HepG2 (cell line): ENCODE measurements at regions not wholly inside any gene's neighbourhood (a gene's known extent, or its start where the extent isn't known, plus 50 kb on each side); places are given as distances from the start of the nearest gene placed in this dataset.

Experiments used
- REXO4 ChIP-seq: sonication (generic); formaldehyde crosslinking; IDR thresholded peaks from 2 replicates; pipeline ENCODE4 v1.8.0; 2022; ENCODE audit warnings: missing genetic modification reagents, mild to moderate bottlenecking, borderline replicate concordance
- ZNF121 ChIP-seq: sonication (generic); formaldehyde crosslinking; IDR thresholded peaks from 2 replicates; pipeline ENCODE4 v1.5.0; 2020; ENCODE audit warnings: mild to moderate bottlenecking, missing genetic modification reagents
- ZNF383 ChIP-seq: sonication (generic); formaldehyde crosslinking; IDR thresholded peaks from 2 replicates; pipeline ENCODE4 v1.4.0; 2020; ENCODE audit warnings: missing genetic modification reagents, mild to moderate bottlenecking, borderline replicate concordance
- ZSCAN31 ChIP-seq: sonication (generic); formaldehyde crosslinking; IDR thresholded peaks from 2 replicates; pipeline ENCODE4 v1.5.0; 2020; ENCODE audit warnings: low read depth, mild to moderate bottlenecking, missing genetic modification reagents
- TF ChIP-seq, protein P1 (sequence below): sonication (generic); formaldehyde crosslinking; IDR thresholded peaks from 2 replicates; pipeline ENCODE4 v1.5.1; 2020; ENCODE audit warnings: missing genetic modification reagents, mild to moderate bottlenecking, borderline replicate concordance
- TF ChIP-seq, protein P2 (sequence below): sonication (generic); formaldehyde crosslinking; IDR thresholded peaks from 2 replicates; pipeline ENCODE4 v1.4.0; 2020; ENCODE audit warnings: mild to moderate bottlenecking, low read depth, missing genetic modification reagents
- TF ChIP-seq, protein P3 (sequence below), 2 experiments: sonication (generic) in 1 of 2; formaldehyde crosslinking in 1 of 2; IDR thresholded peaks; 2 replicates each; pipeline versions ENCODE4 v1.4.0 to v1.6.1; 2016 to 2020; ENCODE audit warnings: borderline replicate concordance in 1 of 2, low read depth in 1 of 2, mild to moderate bottlenecking in 1 of 2, missing genetic modification reagents in 1 of 2
- TF ChIP-seq, protein P4 (sequence below): sonication (generic); formaldehyde crosslinking; IDR thresholded peaks from 2 replicates; pipeline ENCODE4 v1.4.0; 2020; ENCODE audit warnings: missing genetic modification reagents, borderline replicate concordance

DNA sequence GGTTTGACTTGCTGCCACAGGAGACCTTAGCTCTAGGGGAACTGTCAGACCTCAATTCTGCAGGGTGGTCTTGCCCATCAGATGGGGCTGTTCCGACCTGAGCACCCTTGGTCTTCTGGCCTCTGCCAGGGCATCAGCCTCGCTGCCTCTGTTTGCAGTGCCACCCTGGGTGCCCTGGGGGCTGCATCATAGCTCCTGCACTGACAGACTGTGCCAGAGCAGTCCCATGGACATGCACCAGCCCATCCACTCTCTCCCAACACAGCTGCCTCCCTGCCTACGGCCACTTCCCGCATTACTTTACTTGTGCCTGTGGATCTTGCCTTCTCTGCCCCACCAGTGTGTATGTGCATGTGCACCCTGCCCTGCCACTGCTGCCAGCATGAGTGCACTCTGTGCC, 884.7 kb upstream of the ARRDC3 start (continued):
- TF ChIP-seq REXO4 (CRISPR knock-in tag): no peak
- TF ChIP-seq, protein P1, sequence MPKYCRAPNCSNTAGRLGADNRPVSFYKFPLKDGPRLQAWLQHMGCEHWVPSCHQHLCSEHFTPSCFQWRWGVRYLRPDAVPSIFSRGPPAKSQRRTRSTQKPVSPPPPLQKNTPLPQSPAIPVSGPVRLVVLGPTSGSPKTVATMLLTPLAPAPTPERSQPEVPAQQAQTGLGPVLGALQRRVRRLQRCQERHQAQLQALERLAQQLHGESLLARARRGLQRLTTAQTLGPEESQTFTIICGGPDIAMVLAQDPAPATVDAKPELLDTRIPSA (CRISPR knock-in tag): no peak
- TF ChIP-seq ZNF121 (CRISPR knock-in tag): no peak
- TF ChIP-seq, protein P2, sequence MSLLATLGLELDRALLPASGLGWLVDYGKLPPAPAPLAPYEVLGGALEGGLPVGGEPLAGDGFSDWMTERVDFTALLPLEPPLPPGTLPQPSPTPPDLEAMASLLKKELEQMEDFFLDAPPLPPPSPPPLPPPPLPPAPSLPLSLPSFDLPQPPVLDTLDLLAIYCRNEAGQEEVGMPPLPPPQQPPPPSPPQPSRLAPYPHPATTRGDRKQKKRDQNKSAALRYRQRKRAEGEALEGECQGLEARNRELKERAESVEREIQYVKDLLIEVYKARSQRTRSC (CRISPR knock-in tag): no peak
- no peak for TF ChIP-seq ZNF383 (CRISPR knock-in tag)
- TF ChIP-seq, protein P3, sequence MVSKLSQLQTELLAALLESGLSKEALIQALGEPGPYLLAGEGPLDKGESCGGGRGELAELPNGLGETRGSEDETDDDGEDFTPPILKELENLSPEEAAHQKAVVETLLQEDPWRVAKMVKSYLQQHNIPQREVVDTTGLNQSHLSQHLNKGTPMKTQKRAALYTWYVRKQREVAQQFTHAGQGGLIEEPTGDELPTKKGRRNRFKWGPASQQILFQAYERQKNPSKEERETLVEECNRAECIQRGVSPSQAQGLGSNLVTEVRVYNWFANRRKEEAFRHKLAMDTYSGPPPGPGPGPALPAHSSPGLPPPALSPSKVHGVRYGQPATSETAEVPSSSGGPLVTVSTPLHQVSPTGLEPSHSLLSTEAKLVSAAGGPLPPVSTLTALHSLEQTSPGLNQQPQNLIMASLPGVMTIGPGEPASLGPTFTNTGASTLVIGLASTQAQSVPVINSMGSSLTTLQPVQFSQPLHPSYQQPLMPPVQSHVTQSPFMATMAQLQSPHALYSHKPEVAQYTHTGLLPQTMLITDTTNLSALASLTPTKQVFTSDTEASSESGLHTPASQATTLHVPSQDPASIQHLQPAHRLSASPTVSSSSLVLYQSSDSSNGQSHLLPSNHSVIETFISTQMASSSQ (IDR thresholded peaks at IDR 0.05; ENCODE audit: low read depth): no peak
- TF ChIP-seq, protein P3 (CRISPR knock-in tag; IDR thresholded peaks at IDR 0.05; ENCODE audit: borderline replicate concordance): no peak
- TF ChIP-seq, protein P4, sequence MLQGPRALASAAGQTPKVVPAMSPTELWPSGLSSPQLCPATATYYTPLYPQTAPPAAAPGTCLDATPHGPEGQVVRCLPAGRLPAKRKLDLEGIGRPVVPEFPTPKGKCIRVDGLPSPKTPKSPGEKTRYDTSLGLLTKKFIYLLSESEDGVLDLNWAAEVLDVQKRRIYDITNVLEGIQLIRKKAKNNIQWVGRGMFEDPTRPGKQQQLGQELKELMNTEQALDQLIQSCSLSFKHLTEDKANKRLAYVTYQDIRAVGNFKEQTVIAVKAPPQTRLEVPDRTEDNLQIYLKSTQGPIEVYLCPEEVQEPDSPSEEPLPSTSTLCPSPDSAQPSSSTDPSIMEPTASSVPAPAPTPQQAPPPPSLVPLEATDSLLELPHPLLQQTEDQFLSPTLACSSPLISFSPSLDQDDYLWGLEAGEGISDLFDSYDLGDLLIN (CRISPR knock-in tag): no peak
- no peak for TF ChIP-seq ZSCAN31
